Muscle of leg (tissue), 3 donors: ENCODE measurements at regions not wholly inside any gene's neighbourhood (a gene's known extent, or its start where the extent isn't known, plus 50 kb on each side); places are given as distances from the start of the nearest gene placed in this dataset.

Experiments used
- DNase-seq: peaks from one replicate; pipeline ENCODE4 v3.0.0; 2013
- H3K27ac ChIP-seq: one replicate; pipeline ENCODE4 v1.5.1; 2013; ENCODE audit warnings: mild to moderate bottlenecking, low read length, control low read depth
- H3K27me3 ChIP-seq: one replicate; pipeline ENCODE4 v1.6.1; 2013; ENCODE audit warnings: low read length; ENCODE audit not compliant: control insufficient read depth, insufficient read depth
- H3K36me3 ChIP-seq: one replicate; pipeline ENCODE4 v1.6.1; 2013; ENCODE audit warnings: low read length; ENCODE audit not compliant: control insufficient read depth, insufficient read depth
- H3K4me1 ChIP-seq: one replicate; pipeline ENCODE4 v1.6.1; 2013; ENCODE audit warnings: low read length; ENCODE audit not compliant: control insufficient read depth, insufficient read depth
- H3K4me3 ChIP-seq: one replicate; pipeline ENCODE4 v1.5.1; 2013; ENCODE audit warnings: low read length, control low read depth
- H3K9me3 ChIP-seq: replicated peaks from 2 replicates; pipeline ENCODE4 v1.6.1; 2013; ENCODE audit warnings: low read depth, low read length; ENCODE audit not compliant: control insufficient read depth
- WGBS: methylation state at CpG from one replicate; pipeline ENCODE4 v1.1.5; 2013; ENCODE audit warnings: missing lambda C conversion rate; ENCODE audit not compliant: insufficient coverage; 5-methylcytosine and 5-hydroxymethylcytosine counted together

GRCh38 chr2:21422724-21423522, 299.2 kb downstream of the TDRD15 start:
- Histone ChIP-seq H3K4me3 (no peak overlapping the region), H3K27ac (no peak overlapping the region), H3K27me3 (no peaks in the 10 kb centered on the region), H3K9me3 (no peaks in the 10 kb centered on the region), H3K36me3 (no peaks in the 10 kb centered on the region), H3K4me1 (no peaks in the 10 kb centered on the region)
- WGBS, result 88% methylated on average over 6 of the region's 7 CpGs
- DNase-seq, result no peak

DNA sequence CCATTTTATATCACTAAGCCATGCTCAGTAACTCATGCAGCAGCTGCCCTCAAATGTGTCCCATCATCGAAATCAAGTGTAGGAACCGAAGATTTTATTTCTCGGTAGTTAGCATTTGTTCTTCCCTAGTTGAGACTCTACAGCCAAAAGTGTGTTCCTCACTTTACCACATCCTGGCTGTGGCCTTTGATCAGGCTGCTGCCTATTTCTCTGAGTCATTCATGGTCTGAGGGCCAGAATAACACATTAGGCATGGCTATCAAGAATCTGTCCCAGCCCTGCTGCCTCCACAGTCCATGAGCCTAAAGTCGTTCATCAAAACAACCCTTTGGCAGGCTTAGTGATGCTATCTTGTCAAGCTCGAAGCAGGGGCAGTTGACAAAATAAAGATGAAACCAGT, 300.1 kb downstream of the TDRD15 start:
- Histone ChIP-seq H3K9me3 (no peaks in the 10 kb centered on the region), H3K27me3 (no peaks in the 10 kb centered on the region), H3K36me3 (no peaks in the 10 kb centered on the region), H3K4me1 (no peaks in the 10 kb centered on the region), H3K4me3 (no peak overlapping the region), H3K27ac (no peak overlapping the region)
- WGBS, result 86% methylated on average over 5 of the region's 5 CpGs
- DNase-seq, result peak; percentile 10

DNA sequence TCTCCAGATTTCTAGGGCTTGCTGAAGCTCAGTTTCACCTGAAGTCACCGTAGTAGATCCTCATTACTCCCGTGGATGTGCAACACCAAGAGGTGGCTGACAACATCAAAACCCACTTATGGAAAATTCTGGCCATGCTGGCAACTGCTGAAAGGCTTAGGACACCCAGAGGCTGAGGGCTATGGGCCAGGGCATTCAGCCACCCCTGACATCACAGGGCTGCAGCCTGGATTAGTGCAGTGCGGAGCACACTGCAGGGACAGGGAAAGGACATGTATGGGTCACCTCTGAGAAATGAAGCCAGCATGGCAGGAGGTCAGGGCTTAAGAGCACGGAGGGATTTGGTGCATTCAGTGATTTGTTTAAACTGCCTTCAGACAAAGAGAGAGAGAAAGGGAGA, 300.6 kb downstream of the TDRD15 start:
- H3K27ac ChIP-seq, result no peak overlapping the region
- no peak overlapping the region for H3K4me3 ChIP-seq
- no peaks in the 10 kb centered on the region for H3K36me3 ChIP-seq
- H3K9me3 ChIP-seq, result no peaks in the 10 kb centered on the region
- WGBS, result 81% methylated on average over 4 of the region's 4 CpGs
- peak; percentile 13 for DNase-seq
- no peaks in the 10 kb centered on the region for H3K27me3 ChIP-seq
- H3K4me1 ChIP-seq, result no peaks in the 10 kb centered on the region

- Histone ChIP-seq H3K9me3 (no peaks in the 10 kb centered on the region), H3K27ac (no peak overlapping the region), H3K4me1 (no peaks in the 10 kb centered on the region), H3K4me3 (no peak overlapping the region), H3K27me3 (no peaks in the 10 kb centered on the region), H3K36me3 (no peaks in the 10 kb centered on the region)
- DNase-seq, result no peak
- WGBS, result 44% methylated on average over 2 of the region's 2 CpGs
Observed at GRCh38 chr2:21427606-21428005, 303.8 kb downstream of the TDRD15 start.

- H3K4me3 ChIP-seq, result no peak overlapping the region
- no peaks in the 10 kb centered on the region for H3K27me3 ChIP-seq
- no peaks in the 10 kb centered on the region for H3K36me3 ChIP-seq
- no peaks in the 10 kb centered on the region for H3K9me3 ChIP-seq
- 100% methylated on average over 1 of the region's 1 CpG for WGBS
- no peaks in the 10 kb centered on the region for H3K4me1 ChIP-seq
- H3K27ac ChIP-seq, result no peak overlapping the region
- no peak for DNase-seq
Observed at GRCh38 chr2:21428754-21429153, 305.0 kb downstream of the TDRD15 start.

- no CpG with 5 or more reads among the region's 1 CpG for WGBS
- H3K27ac ChIP-seq, result no peak overlapping the region
- no peaks in the 10 kb centered on the region for H3K4me1 ChIP-seq
- no peak for DNase-seq
- no peaks in the 10 kb centered on the region for H3K27me3 ChIP-seq
- H3K4me3 ChIP-seq, result no peak overlapping the region
- H3K36me3 ChIP-seq, result no peaks in the 10 kb centered on the region
- no peaks in the 10 kb centered on the region for H3K9me3 ChIP-seq
Observed at GRCh38 chr2:21429747-21430146, 306.0 kb downstream of the TDRD15 start.

DNA sequence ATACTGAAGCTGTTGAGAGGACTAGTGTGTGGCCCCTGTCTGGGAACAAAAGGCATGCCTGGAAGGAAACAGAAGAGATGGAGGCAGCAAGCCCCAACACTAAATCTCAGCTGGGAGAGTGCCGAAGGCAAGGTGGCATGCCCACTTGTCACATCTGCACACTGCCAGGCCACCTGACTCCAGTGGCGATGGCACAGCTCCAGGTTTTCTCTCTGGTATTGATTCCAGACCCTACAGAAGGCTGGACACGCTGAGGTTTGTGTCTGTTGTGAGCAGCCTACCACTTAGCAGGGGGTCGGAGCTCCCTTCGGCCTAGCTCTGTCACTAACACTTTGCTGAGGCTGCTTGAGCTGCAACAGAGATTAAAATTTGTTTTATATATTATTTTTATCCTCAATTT, 307.3 kb downstream of the TDRD15 start:
- Histone ChIP-seq H3K27ac (no peak overlapping the region), H3K4me3 (no peak overlapping the region), H3K9me3 (no peaks in the 10 kb centered on the region), H3K36me3 (no peaks in the 10 kb centered on the region), H3K27me3 (no peaks in the 10 kb centered on the region), H3K4me1 (no peaks in the 10 kb centered on the region)
- WGBS, result 90% methylated on average over 1 of the region's 5 CpGs
- DNase-seq, result no peak

DNA sequence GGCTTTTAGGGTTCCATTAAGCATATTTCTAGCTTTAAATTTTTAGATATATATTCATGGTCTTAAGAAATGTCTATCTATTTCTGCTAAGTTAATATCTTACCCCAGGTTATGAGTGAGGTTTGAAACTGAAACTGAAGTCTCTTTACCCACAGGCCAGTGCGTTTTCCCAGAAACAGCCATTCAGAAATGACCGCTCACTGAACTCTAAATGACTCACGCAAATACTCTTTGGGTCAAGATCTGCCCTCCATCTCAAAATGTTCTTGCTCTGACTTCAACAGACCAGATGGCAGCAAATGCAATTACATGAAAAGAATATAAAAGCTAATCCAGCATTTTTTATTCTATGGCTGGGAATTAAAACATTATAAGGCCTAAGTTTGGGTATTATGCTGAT, 315.2 kb downstream of the TDRD15 start:
- Histone ChIP-seq H3K27ac (no peak overlapping the region), H3K4me3 (no peak overlapping the region)
- DNase-seq, result peak; percentile 37

DNA sequence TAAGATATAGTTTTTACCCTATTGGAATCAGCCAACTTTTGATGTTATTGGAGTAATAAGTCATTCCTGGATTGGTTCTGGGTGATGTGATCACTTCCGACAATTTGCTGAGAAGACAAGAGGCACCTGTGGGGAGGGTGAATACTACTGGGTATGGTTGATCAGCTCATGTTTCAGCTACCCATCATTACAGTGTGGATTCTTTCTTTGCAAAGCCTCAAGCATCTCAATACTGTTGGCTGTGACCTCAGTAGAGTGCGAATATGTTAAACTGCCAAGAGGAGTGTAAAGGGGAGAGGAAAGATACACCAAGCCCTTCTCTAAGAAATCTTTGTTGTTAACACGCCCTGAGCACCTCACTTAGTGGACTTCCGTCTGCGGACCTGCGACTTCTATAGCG, 317.7 kb downstream of the TDRD15 start:
- Histone ChIP-seq H3K4me3 (no peak overlapping the region), H3K27ac (no peak overlapping the region), H3K9me3 (no peaks in the 10 kb centered on the region), H3K27me3 (no peaks in the 10 kb centered on the region), H3K36me3 (no peaks in the 10 kb centered on the region), H3K4me1 (peaks cover 4% of the 10 kb centered on the region)
- no peak for DNase-seq
- WGBS, result 77% methylated on average over 6 of the region's 7 CpGs

More for the DNA sequence above, 315.2 kb downstream of the TDRD15 start:
- Histone ChIP-seq H3K27me3 (no peaks in the 10 kb centered on the region), H3K36me3 (no peaks in the 10 kb centered on the region), H3K9me3 (no peaks in the 10 kb centered on the region), H3K4me1 (peaks cover 4% of the 10 kb centered on the region)
- 50% methylated on average over 2 of the region's 3 CpGs for WGBS

- H3K9me3 ChIP-seq, result no peaks in the 10 kb centered on the region
- H3K36me3 ChIP-seq, result no peaks in the 10 kb centered on the region
- peak; percentile 7 for DNase-seq
- H3K27me3 ChIP-seq, result no peaks in the 10 kb centered on the region
- peaks cover 4% of the 10 kb centered on the region for H3K4me1 ChIP-seq
- H3K4me3 ChIP-seq, result no peak overlapping the region
- no peak overlapping the region for H3K27ac ChIP-seq
- WGBS, result 26% methylated on average over 4 of the region's 5 CpGs
Observed at GRCh38 chr2:21443494-21444105, 319.8 kb downstream of the TDRD15 start.
